ENCODE measurements at regions not wholly inside any gene's neighbourhood (a gene's known extent, or its start where the extent isn't known, plus 50 kb on each side); places are given as distances from the start of the nearest gene placed in this dataset.

DNA sequence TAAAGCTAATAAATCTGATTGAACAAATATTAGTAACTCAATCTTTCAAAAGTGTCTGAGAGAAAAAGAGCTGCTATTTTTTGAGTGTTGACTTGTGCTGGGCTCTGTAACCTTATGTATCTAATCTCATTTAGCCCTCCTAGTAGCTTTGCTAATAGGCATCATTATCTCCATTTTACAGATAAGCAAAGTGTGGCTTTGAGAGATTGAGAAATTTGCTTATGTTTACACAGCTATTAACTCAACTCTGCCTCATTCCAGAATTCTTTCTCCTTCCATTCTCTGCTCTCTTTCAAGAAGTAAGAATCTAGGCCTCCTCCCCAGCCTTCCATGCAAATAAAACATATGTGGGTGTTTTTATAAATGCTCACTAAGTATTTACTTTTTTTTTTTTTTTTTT lies 137.8 kb downstream of the GATA3 start:
- H3K4me1 ChIP-seq = peaks cover 29% of the 10 kb centered on the region
- no peak overlapping the region for H3K27ac Mint-ChIP-seq (ENCODE audit: unreplicated experiment)
- CTCF ChIA-PET = interaction anchor here (0.6 kb wide), 1 partner anchor 80 kb away, joined by 7 read pairs; no protein-coding TSS in a partner anchor
- no peaks in the 10 kb centered on the region for H3K27me3 ChIP-seq (replicated peaks; ENCODE audit: control insufficient read depth, insufficient read depth, low read length)
- DNase-seq = no peak
- H3K9me3 Mint-ChIP-seq (ENCODE audit: unreplicated experiment) = no peaks in the 10 kb centered on the region
- H3K4me3 ChIP-seq (ENCODE audit: low read depth, low read length) = no peak overlapping the region
- intact Hi-C loops (cut with micrococcal nuclease; ENCODE audit: unreplicated experiment) = loop anchor here (2.0 to 5.0 kb wide), 3 partner anchors 140 to 175 kb away; partner anchors contain the start of gene GATA3
- BruUV-seq (replicated peaks) = no TSS peak
- H3K36me3 ChIP-seq (ENCODE audit: control insufficient read depth, insufficient read depth, low read length) = no peaks in the 10 kb centered on the region
- H3K4me1 Mint-ChIP-seq (ENCODE audit: low read depth, unreplicated experiment) = peaks cover 10% of the 10 kb centered on the region
- no peaks in the 10 kb centered on the region for H3K9me3 ChIP-seq
- H3K4me3 Mint-ChIP-seq (ENCODE audit: unreplicated experiment) = no peak overlapping the region
- no peaks in the 10 kb centered on the region for H3K36me3 Mint-ChIP-seq (ENCODE audit: insufficient read depth, unreplicated experiment)
- TF ChIP-seq, protein P1, sequence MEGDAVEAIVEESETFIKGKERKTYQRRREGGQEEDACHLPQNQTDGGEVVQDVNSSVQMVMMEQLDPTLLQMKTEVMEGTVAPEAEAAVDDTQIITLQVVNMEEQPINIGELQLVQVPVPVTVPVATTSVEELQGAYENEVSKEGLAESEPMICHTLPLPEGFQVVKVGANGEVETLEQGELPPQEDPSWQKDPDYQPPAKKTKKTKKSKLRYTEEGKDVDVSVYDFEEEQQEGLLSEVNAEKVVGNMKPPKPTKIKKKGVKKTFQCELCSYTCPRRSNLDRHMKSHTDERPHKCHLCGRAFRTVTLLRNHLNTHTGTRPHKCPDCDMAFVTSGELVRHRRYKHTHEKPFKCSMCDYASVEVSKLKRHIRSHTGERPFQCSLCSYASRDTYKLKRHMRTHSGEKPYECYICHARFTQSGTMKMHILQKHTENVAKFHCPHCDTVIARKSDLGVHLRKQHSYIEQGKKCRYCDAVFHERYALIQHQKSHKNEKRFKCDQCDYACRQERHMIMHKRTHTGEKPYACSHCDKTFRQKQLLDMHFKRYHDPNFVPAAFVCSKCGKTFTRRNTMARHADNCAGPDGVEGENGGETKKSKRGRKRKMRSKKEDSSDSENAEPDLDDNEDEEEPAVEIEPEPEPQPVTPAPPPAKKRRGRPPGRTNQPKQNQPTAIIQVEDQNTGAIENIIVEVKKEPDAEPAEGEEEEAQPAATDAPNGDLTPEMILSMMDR (IDR thresholded peaks at IDR 0.05; ENCODE audit: insufficient read depth in 1 of 2, low read depth in 1 of 2, low read length in 1 of 2, severe bottlenecking in 1 of 2, unreplicated experiment in 1 of 2) = no peak
- POLR2A ChIA-PET = no interaction called here
- no peaks in the 10 kb centered on the region for H3K27me3 Mint-ChIP-seq (ENCODE audit: insufficient read depth, unreplicated experiment)

DNA sequence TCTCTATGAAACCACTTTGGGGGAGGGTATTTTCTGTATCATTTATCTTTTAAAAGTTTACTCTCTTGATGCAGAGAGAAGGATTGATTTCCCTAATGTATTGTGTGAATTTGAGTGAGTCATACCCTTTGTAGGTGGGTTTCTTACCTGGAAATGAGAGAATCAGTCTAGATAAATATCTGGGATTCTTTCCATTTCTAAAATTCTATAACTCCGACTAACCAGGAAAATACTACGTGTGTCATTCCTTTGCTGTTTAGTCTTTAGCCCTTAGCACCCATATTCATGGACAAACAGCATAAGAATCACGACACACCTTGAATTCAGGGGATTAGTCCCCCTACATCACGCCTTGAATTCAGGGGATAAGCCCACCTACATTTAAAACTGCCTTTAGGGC lies 139.1 kb downstream of the GATA3 start:
- Histone ChIP-seq H3K27me3 (replicated peaks; ENCODE audit: control insufficient read depth, insufficient read depth, low read length) (no peaks in the 10 kb centered on the region), H3K36me3 (ENCODE audit: control insufficient read depth, insufficient read depth, low read length) (no peaks in the 10 kb centered on the region), H3K4me1 (peaks cover 29% of the 10 kb centered on the region), H3K9me3 (no peaks in the 10 kb centered on the region), H3K4me3 (ENCODE audit: low read depth, low read length) (no peak overlapping the region)
- H3K9me3 Mint-ChIP-seq (ENCODE audit: unreplicated experiment) = no peaks in the 10 kb centered on the region
- intact Hi-C loops (cut with micrococcal nuclease; ENCODE audit: unreplicated experiment) = loop anchor here (2.0 to 5.0 kb wide), 3 partner anchors 141 to 174 kb away; partner anchors contain the start of gene GATA3
- peaks cover 10% of the 10 kb centered on the region for H3K4me1 Mint-ChIP-seq (ENCODE audit: low read depth, unreplicated experiment)
- peak overlapping the region; percentile 40 for H3K27ac Mint-ChIP-seq (ENCODE audit: unreplicated experiment)
- H3K4me3 Mint-ChIP-seq (ENCODE audit: unreplicated experiment) = peak overlapping the region; percentile 32
- H3K36me3 Mint-ChIP-seq (ENCODE audit: insufficient read depth, unreplicated experiment) = no peaks in the 10 kb centered on the region
- DNase-seq = no peak
- TF ChIP-seq, protein P1 (IDR thresholded peaks at IDR 0.05; ENCODE audit: insufficient read depth in 1 of 2, low read depth in 1 of 2, low read length in 1 of 2, severe bottlenecking in 1 of 2, unreplicated experiment in 1 of 2) = no peak
- BruUV-seq (replicated peaks) = no TSS peak
- no peaks in the 10 kb centered on the region for H3K27me3 Mint-ChIP-seq (ENCODE audit: insufficient read depth, unreplicated experiment)
- POLR2A ChIA-PET = no interaction called here
- CTCF ChIA-PET = no interaction called here

DNA sequence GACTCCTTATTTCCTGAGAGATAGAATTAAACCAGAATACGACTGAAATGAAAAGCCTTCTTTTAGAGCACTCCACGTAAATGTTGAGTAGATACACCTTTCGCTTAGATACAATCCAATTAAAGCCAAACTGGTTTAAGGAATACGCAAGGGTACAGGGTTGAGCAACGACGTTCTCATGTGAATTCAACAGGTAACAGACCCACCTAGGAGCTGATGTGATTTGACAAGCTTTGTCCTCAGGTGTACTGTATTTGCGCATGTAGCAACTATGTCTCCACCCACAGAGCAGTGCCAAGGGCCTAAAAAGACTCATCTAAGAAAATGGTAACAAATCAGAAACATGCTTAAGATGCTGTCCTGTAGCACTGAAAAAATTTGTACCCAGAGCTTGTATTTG lies 139.6 kb downstream of the GATA3 start:
- DNase-seq = peak in 1 of 2 experiments; percentile 28
- H3K4me1 Mint-ChIP-seq (ENCODE audit: low read depth, unreplicated experiment) = peaks cover 10% of the 10 kb centered on the region
- H3K36me3 Mint-ChIP-seq (ENCODE audit: insufficient read depth, unreplicated experiment) = no peaks in the 10 kb centered on the region
- BruUV-seq (replicated peaks) = no TSS peak
- Histone ChIP-seq H3K4me1 (peaks cover 29% of the 10 kb centered on the region), H3K4me3 (ENCODE audit: low read depth, low read length) (no peak overlapping the region), H3K36me3 (ENCODE audit: control insufficient read depth, insufficient read depth, low read length) (no peaks in the 10 kb centered on the region), H3K27me3 (replicated peaks; ENCODE audit: control insufficient read depth, insufficient read depth, low read length) (no peaks in the 10 kb centered on the region), H3K9me3 (no peaks in the 10 kb centered on the region)
- H3K4me3 Mint-ChIP-seq (ENCODE audit: unreplicated experiment) = peak overlapping the region; percentile 32
- intact Hi-C loops (cut with micrococcal nuclease; ENCODE audit: unreplicated experiment) = loop anchor here (5.0 kb wide), 2 partner anchors 142 to 173 kb away; partner anchors contain the start of gene GATA3
- TF ChIP-seq, protein P1 (IDR thresholded peaks at IDR 0.05; ENCODE audit: insufficient read depth in 1 of 2, low read depth in 1 of 2, low read length in 1 of 2, severe bottlenecking in 1 of 2, unreplicated experiment in 1 of 2) = no peak
- ChIA-PET CTCF (no interaction called here), POLR2A (no interaction called here)
- no peaks in the 10 kb centered on the region for H3K9me3 Mint-ChIP-seq (ENCODE audit: unreplicated experiment)
- H3K27me3 Mint-ChIP-seq (ENCODE audit: insufficient read depth, unreplicated experiment) = no peaks in the 10 kb centered on the region
- H3K27ac Mint-ChIP-seq (ENCODE audit: unreplicated experiment) = peak overlapping the region; percentile 40
